SK-N-SH treated with all-trans-retinoic acid at 6 μM for 48 hours (cell line): ENCODE measurements at regions not wholly inside any gene's neighbourhood (a gene's known extent, or its start where the extent isn't known, plus 50 kb on each side); places are given as distances from the start of the nearest gene placed in this dataset.

ENCODE experiments used
- ARNTL ChIP-seq: fragments of 450-650 bp; formaldehyde crosslinking; IDR thresholded peaks from 2 replicates; pipeline ENCODE4 v1.5.0; 2020; ENCODE audit warnings: low read depth, mild to moderate bottlenecking, moderate library complexity, borderline replicate concordance
- BACH2 ChIP-seq: fragments of 250-450 bp; sonication (Bioruptor Pico); IDR thresholded peaks from 2 replicates; pipeline ENCODE4 v1.9.0; 2021; ENCODE audit warnings: mild to moderate bottlenecking, borderline replicate concordance
- CSDC2 ChIP-seq: fragments of 250-450 bp; sonication (Bioruptor Pico); IDR thresholded peaks from 2 replicates; pipeline ENCODE4 v1.5.0; 2020; ENCODE audit warnings: mild to moderate bottlenecking, moderate library complexity
- CSRNP3 ChIP-seq: fragments of 250-450 bp; sonication (Bioruptor Pico); IDR thresholded peaks from 2 replicates; pipeline ENCODE4 v1.5.1; 2021; ENCODE audit warnings: mild to moderate bottlenecking, moderate library complexity
- POU6F1 ChIP-seq: fragments of 250-450 bp; sonication (Bioruptor Pico); IDR thresholded peaks from 2 replicates; pipeline ENCODE4 v1.8.0; 2021; ENCODE audit warnings: low read depth, mild to moderate bottlenecking, moderate library complexity, borderline replicate concordance
- RARB ChIP-seq: fragments of 250-450 bp; sonication (Bioruptor Pico); IDR thresholded peaks from 2 replicates; pipeline ENCODE4 v1.8.0; 2021; ENCODE audit warnings: mild to moderate bottlenecking, moderate library complexity
- TOX ChIP-seq: fragments of 250-450 bp; sonication (Bioruptor Pico); IDR thresholded peaks from 2 replicates; pipeline ENCODE4 v1.8.0; 2021; ENCODE audit warnings: mild to moderate bottlenecking, moderate library complexity, borderline replicate concordance
- TSHZ2 ChIP-seq: fragments of 250-450 bp; sonication (Bioruptor Pico); IDR thresholded peaks from 2 replicates; pipeline ENCODE4 v1.5.0; 2020; ENCODE audit warnings: mild to moderate bottlenecking, moderate library complexity
- ZC3H10 ChIP-seq: fragments of 250-450 bp; sonication (Bioruptor Pico); IDR thresholded peaks from 2 replicates; pipeline ENCODE4 v1.5.1; 2021; ENCODE audit warnings: mild to moderate bottlenecking, moderate library complexity
- ZFP3 ChIP-seq: fragments of 250-450 bp; sonication (Bioruptor Pico); IDR thresholded peaks from 2 replicates; pipeline ENCODE4 v1.5.0; 2020; ENCODE audit warnings: mild to moderate bottlenecking, moderate library complexity
- ZFP30 ChIP-seq: fragments of 450-650 bp; formaldehyde crosslinking; IDR thresholded peaks from 2 replicates; pipeline ENCODE4 v1.5.0; 2022; ENCODE audit warnings: mild to moderate bottlenecking, moderate library complexity
- ZNF70 ChIP-seq: fragments of 450-650 bp; formaldehyde crosslinking; IDR thresholded peaks from 2 replicates; pipeline ENCODE4 v1.5.0; 2020; ENCODE audit warnings: mild to moderate bottlenecking, moderate library complexity
- ZNF8 ChIP-seq: fragments of 450-650 bp; formaldehyde crosslinking; IDR thresholded peaks from 2 replicates; pipeline ENCODE4 v1.5.0; 2020; ENCODE audit warnings: mild to moderate bottlenecking, moderate library complexity

GRCh38 chr7:21269021-21269420 is 158.9 kb upstream of the SP4 start:
- TF ChIP-seq ARNTL (no peak), CSRNP3 (CRISPR knock-in tag) (no peak), TSHZ2 (CRISPR knock-in tag) (no peak), CSDC2 (no peak), TOX (no peak), ZFP3 (CRISPR knock-in tag) (no peak), ZNF70 (CRISPR knock-in tag) (no peak), POU6F1 (no peak), BACH2 (CRISPR knock-in tag) (no peak), ZFP30 (no peak), ZNF8 (CRISPR knock-in tag) (no peak), RARB (CRISPR knock-in tag) (no peak), ZC3H10 (CRISPR knock-in tag) (no peak)
